Right cardiac atrium (tissue), 5 donors: ENCODE measurements at regions not wholly inside any gene's neighbourhood (a gene's known extent, or its start where the extent isn't known, plus 50 kb on each side); places are given as distances from the start of the nearest gene placed in this dataset.

Experiments
- ATAC-seq, 2 donors: fragments of 200-7000 bp; cut with Tn5 transposase; one replicate each; pipeline versions ENCODE4 v1.8.0 to v1.9.1; 2020; ENCODE audit warnings: moderate library complexity in 2 of 2, mild to moderate bottlenecking in 1 of 2
- DNase-seq, 3 donors: peaks; one replicate each; pipeline ENCODE4 v3.0.0-alpha.2; 2020
- H3K27ac ChIP-seq: one replicate; pipeline ENCODE4 v1.5.1; 2013; ENCODE audit warnings: mild to moderate bottlenecking, low read length, control low read depth, moderate library complexity
- H3K27me3 ChIP-seq: one replicate; pipeline ENCODE4 v1.6.1; 2013; ENCODE audit not compliant: control insufficient read depth, insufficient read depth
- H3K4me1 ChIP-seq: one replicate; pipeline ENCODE4 v1.6.1; 2013; ENCODE audit warnings: low read length; ENCODE audit not compliant: control insufficient read depth, insufficient read depth
- H3K4me3 ChIP-seq: one replicate; pipeline ENCODE4 v1.5.1; 2013; ENCODE audit warnings: low read length, control low read depth
- H3K9me3 ChIP-seq: one replicate; pipeline ENCODE4 v1.6.1; 2013; ENCODE audit warnings: low read length; ENCODE audit not compliant: control insufficient read depth
- WGBS: extraction: QIAGEN DNeasy Blood & Tissue Kit; methylation state at CpG from one replicate; pipeline ENCODE4 v1.1.7; 2013; 5-methylcytosine and 5-hydroxymethylcytosine counted together
- intact Hi-C, 4 donors: fragments of 100-400 bp; cut with DNase I; formaldehyde crosslinking; loops; one replicate each; pipeline versions ENCODE4 v1.11.0 to v1.14.0; 2022 to 2023
- donor health status: healthy with polysubstance abuse.
- donor health status: DM: no; HTN: yes; CAD: no.
- donor health status: DM: no; HTN: no; CAD: no.
- donor health status: DM: no; HTN: yes; CAD: no; lungs with severe emphysema.
- donor health status: DM: yes; HTN: yes; CAD: no.

DNA sequence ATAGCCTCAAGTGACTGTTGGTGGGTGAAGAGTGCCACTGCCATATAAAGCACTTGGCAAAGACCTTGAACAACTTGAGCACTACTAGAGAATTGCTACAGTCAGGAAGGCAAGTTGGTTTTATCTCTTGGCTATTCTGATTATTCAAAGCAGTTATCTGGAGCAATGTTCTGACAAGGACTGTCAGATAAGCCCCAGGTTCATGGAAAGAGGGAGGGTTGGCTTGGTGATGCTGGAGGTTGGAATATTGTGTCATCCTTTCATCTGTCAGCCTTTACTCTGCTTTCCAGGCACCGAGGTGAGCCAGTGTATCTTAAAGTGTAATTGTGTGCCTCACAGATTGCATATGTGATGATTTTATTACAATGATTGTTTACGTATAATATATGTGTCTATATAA, 548.4 kb upstream of the ZNF608 start:
- Histone ChIP-seq H3K9me3 (no peaks in the 10 kb centered on the region), H3K27me3 (no peaks in the 10 kb centered on the region), H3K4me3 (no peak overlapping the region), H3K4me1 (peaks cover 2% of the 10 kb centered on the region), H3K27ac (no peak overlapping the region)
- ATAC-seq: peak; percentile 16 to 79
- DNase-seq: no peak
- intact Hi-C loops: no loop called here
- WGBS: 52% methylated on average over 2 of the region's 2 CpGs

- Histone ChIP-seq H3K27me3 (no peaks in the 10 kb centered on the region), H3K4me3 (no peak overlapping the region), H3K27ac (no peak overlapping the region), H3K9me3 (no peaks in the 10 kb centered on the region), H3K4me1 (peaks cover 2% of the 10 kb centered on the region)
- DNase-seq (no peak), ATAC-seq (no peak)
- WGBS: 63% methylated on average over 4 of the region's 4 CpGs
- intact Hi-C loops: no loop called here
Measured at GRCh38 chr5:125295405-125295872, 549.0 kb upstream of the ZNF608 start.

DNA sequence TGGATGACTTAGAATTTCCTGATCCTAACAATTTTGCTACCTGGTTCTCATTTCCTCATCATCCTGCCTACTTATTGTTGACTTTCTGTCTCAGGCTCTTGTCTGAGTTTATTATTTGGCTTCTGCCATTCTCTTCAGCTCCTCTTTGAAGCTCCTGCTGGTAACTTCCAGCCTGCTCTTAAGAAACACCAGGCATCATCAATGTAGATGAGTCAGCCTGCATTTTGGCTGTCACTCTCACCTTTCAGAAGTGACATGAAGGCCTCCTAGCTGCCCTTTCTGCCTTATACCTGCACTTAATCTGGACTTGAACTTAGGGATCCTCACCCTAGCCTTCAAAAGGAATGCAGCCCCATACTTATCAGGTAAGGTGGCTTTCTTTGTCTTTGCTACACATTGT, 551.8 kb upstream of the ZNF608 start:
- intact Hi-C loops: no loop called here
- ATAC-seq (no peak), DNase-seq (no peak)
- H3K4me1 ChIP-seq: peaks cover 2% of the 10 kb centered on the region
- no peak overlapping the region for H3K4me3 ChIP-seq
- no peak overlapping the region for H3K27ac ChIP-seq
- H3K27me3 ChIP-seq: no peaks in the 10 kb centered on the region
- no peaks in the 10 kb centered on the region for H3K9me3 ChIP-seq

GRCh38 chr5:125298746-125299379, 552.4 kb upstream of the ZNF608 start:
- Histone ChIP-seq H3K27me3 (no peaks in the 10 kb centered on the region), H3K27ac (no peak overlapping the region), H3K9me3 (no peaks in the 10 kb centered on the region), H3K4me3 (no peak overlapping the region), H3K4me1 (peaks cover 2% of the 10 kb centered on the region)
- ATAC-seq: peak in 1 of 2 donors; percentile 38
- no peak for DNase-seq
- 69% methylated on average over 1 of the region's 1 CpG for WGBS
- intact Hi-C loops: no loop called here

GRCh38 chr5:125301711-125302110, 555.3 kb upstream of the ZNF608 start:
- intact Hi-C loops: no loop called here
- Histone ChIP-seq H3K4me3 (no peak overlapping the region), H3K27ac (no peak overlapping the region), H3K9me3 (no peaks in the 10 kb centered on the region), H3K27me3 (no peaks in the 10 kb centered on the region), H3K4me1 (no peaks in the 10 kb centered on the region)
- DNase-seq (no peak), ATAC-seq (no peak)
- 64% methylated on average over 3 of the region's 3 CpGs for WGBS

- WGBS: 89% methylated on average over 4 of the region's 4 CpGs
- no peak overlapping the region for H3K27ac ChIP-seq
- intact Hi-C loops: no loop called here
- no peaks in the 10 kb centered on the region for H3K9me3 ChIP-seq
- H3K4me1 ChIP-seq: no peaks in the 10 kb centered on the region
- ATAC-seq (no peak), DNase-seq (no peak)
- no peaks in the 10 kb centered on the region for H3K27me3 ChIP-seq
- H3K4me3 ChIP-seq: no peak overlapping the region
Measured at GRCh38 chr5:125302577-125302976, 556.1 kb upstream of the ZNF608 start.

DNA sequence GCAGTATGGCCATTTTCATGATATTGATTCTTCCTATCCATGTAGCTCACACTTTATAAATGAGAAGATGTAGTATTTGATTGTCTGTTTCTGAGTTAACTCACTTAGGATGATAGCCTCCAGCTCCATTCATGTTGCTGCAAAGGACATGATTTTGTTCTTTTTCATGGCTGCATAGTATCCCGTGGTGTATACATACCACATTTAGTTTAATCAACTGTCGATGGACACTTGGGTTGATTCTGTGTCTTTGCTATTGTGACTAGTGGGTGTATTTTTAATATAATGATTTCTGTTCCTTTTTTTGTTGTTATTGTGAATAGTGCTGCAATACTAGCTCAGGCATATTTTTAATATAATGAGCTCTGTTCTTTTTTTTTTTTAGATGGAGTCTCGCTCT, 560.3 kb upstream of the ZNF608 start:
- Histone ChIP-seq H3K4me3 (no peak overlapping the region), H3K9me3 (no peaks in the 10 kb centered on the region), H3K4me1 (no peaks in the 10 kb centered on the region), H3K27ac (no peak overlapping the region), H3K27me3 (no peaks in the 10 kb centered on the region)
- intact Hi-C loops: no loop called here
- no peak for ATAC-seq
- 97% methylated on average over 3 of the region's 3 CpGs for WGBS
- DNase-seq: no peak

GRCh38 chr5:125310749-125311148, 564.3 kb upstream of the ZNF608 start:
- H3K4me1 ChIP-seq: no peaks in the 10 kb centered on the region
- intact Hi-C loops: no loop called here
- H3K4me3 ChIP-seq: no peak overlapping the region
- H3K27me3 ChIP-seq: no peaks in the 10 kb centered on the region
- ATAC-seq: no peak
- H3K27ac ChIP-seq: no peak overlapping the region
- no peak for DNase-seq
- H3K9me3 ChIP-seq: no peaks in the 10 kb centered on the region

DNA sequence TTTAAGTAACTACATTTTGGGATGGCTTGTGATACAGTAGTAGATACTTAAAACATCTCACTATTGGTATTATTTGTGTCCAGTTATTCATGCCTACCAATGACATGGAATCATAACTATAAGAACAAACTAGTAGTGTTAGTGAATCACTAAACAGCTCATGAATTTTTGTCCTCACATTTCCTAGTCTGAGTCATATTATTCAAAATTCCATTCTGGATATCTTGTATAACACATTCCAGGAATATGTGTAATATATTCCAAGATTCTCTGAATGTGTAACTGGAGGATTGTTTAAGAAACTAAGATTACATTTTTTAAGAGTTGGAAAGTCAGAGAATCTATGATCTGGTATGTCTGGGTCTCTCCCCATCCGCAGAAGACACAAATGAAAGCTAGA, 565.3 kb upstream of the ZNF608 start:
- intact Hi-C loops: no loop called here
- DNase-seq: no peak
- ATAC-seq: no peak
- H3K4me1 ChIP-seq: no peaks in the 10 kb centered on the region
- 65% methylated on average over 1 of the region's 1 CpG for WGBS
- no peaks in the 10 kb centered on the region for H3K27me3 ChIP-seq
- H3K9me3 ChIP-seq: no peaks in the 10 kb centered on the region
- H3K27ac ChIP-seq: no peak overlapping the region
- H3K4me3 ChIP-seq: no peak overlapping the region

GRCh38 chr5:125313555-125313954, 567.1 kb upstream of the ZNF608 start:
- H3K27me3 ChIP-seq: no peaks in the 10 kb centered on the region
- H3K4me3 ChIP-seq: no peak overlapping the region

DNA sequence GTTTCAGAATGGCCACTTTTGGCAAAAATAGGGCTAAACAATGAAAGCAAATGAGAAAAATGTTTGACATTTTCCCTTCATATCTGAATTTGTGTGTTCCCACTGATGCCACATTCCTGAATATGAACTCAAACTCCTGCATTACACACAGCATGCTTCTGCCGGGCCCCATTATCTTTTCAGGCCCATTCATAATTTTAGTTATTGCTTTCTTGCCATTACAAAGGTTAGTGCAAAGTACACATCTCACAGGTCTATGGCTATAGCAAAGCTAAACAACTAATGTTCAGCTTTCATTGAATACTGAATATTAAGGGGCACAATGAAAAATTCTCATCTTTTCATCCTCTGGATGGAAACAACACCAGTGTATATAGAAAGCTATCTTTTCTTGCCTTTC, 568.9 kb upstream of the ZNF608 start:
- Histone ChIP-seq H3K9me3 (no peaks in the 10 kb centered on the region), H3K4me1 (no peaks in the 10 kb centered on the region), H3K4me3 (no peak overlapping the region), H3K27ac (no peak overlapping the region), H3K27me3 (no peaks in the 10 kb centered on the region)
- ATAC-seq: no peak
- intact Hi-C loops: no loop called here
- WGBS: 78% methylated on average over 1 of the region's 1 CpG
- DNase-seq: no peak

More at GRCh38 chr5:125313555-125313954, 567.1 kb upstream of the ZNF608 start:
- 98% methylated on average over 4 of the region's 4 CpGs for WGBS
- DNase-seq (peak in 1 of 3 donors; percentile 35), ATAC-seq (no peak)
- Histone ChIP-seq H3K9me3 (no peaks in the 10 kb centered on the region), H3K4me1 (no peaks in the 10 kb centered on the region), H3K27ac (no peak overlapping the region)
- intact Hi-C loops: no loop called here

DNA sequence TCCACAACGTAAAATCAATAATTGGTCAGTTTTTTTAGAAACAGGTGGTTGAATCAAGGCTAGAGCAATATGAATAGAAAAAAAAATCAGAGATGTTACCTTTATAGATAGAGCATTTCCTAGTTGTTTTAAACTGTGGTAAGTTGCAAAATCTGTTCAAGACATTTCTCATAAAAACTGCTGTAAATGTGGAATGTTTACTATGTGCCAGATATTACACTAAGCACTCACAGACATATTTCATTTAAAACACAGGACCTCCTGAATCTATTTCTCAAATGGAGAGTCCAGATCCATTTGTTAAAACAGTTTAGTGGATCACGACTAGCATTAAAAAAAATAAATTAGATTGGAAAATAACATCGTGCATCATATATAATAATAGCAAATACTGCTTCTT, 570.0 kb upstream of the ZNF608 start:
- Histone ChIP-seq H3K4me1 (no peaks in the 10 kb centered on the region), H3K4me3 (no peak overlapping the region), H3K27me3 (no peaks in the 10 kb centered on the region), H3K27ac (no peak overlapping the region), H3K9me3 (no peaks in the 10 kb centered on the region)
- intact Hi-C loops: no loop called here
- no peak for DNase-seq
- no peak for ATAC-seq
- WGBS: 65% methylated on average over 3 of the region's 3 CpGs
